Neural progenitor cell (in vitro differentiated cells): ENCODE measurements at regions not wholly inside any gene's neighbourhood (a gene's known extent, or its start where the extent isn't known, plus 50 kb on each side); places are given as distances from the start of the nearest gene placed in this dataset.
A peak's percentile ranks its signal among the peaks of the same experiment; 100 is the strongest.

Source experiments
- DNase-seq: peaks from one replicate; pipeline ENCODE4 v3.0.0-alpha.2; 2016; ENCODE audit warnings: low spot score
- H2AFZ ChIP-seq: fragments of 200-600 bp; sonication (generic); replicated peaks from 2 replicates; pipeline ENCODE4 v1.6.1; 2016; ENCODE audit warnings: antibody characterized with exemption
- H3F3A ChIP-seq: fragments of 200-600 bp; sonication (generic); 2 replicates; pipeline ENCODE4 v1.6.1; 2016; ENCODE audit warnings: antibody characterized with exemption, low read depth
- H3K27ac ChIP-seq: fragments of 200-600 bp; sonication (generic); 2 replicates; pipeline ENCODE4 v1.5.1; 2016; ENCODE audit warnings: mild to moderate bottlenecking
- H3K27me3 ChIP-seq: fragments of 200-600 bp; sonication (generic); 2 replicates; pipeline ENCODE4 v1.6.1; 2016; ENCODE audit warnings: mild to moderate bottlenecking, moderate library complexity
- H3K36me3 ChIP-seq: fragments of 200-600 bp; sonication (generic); 2 replicates; pipeline ENCODE4 v1.5.1; 2016
- H3K4me1 ChIP-seq: fragments of 200-600 bp; sonication (generic); 2 replicates; pipeline ENCODE4 v1.6.1; 2016; ENCODE audit warnings: mixed run types
- H3K4me2 ChIP-seq: fragments of 200-600 bp; sonication (generic); 2 replicates; pipeline ENCODE4 v1.6.1; 2016
- H3K4me3 ChIP-seq: fragments of 200-600 bp; sonication (generic); 2 replicates; pipeline ENCODE4 v1.5.1; 2016
- H3K79me2 ChIP-seq: fragments of 200-600 bp; sonication (generic); 2 replicates; pipeline ENCODE4 v1.6.1; 2016; ENCODE audit warnings: low read depth
- H3K9ac ChIP-seq: fragments of 200-600 bp; sonication (generic); 2 replicates; pipeline ENCODE4 v1.6.1; 2016
- H3K9me3 ChIP-seq: fragments of 200-600 bp; sonication (generic); 2 replicates; pipeline ENCODE4 v1.5.1; 2016; ENCODE audit warnings: low read depth
- H4K20me1 ChIP-seq: fragments of 200-600 bp; sonication (generic); 2 replicates; pipeline ENCODE4 v1.6.1; 2016; ENCODE audit warnings: low read depth
- H3K27ac Mint-ChIP-seq: 3 replicates; pipeline ENCODE4 v1.8.0; 2021; ENCODE audit warnings: mixed read lengths
- H3K27me3 Mint-ChIP-seq: 2 replicates; pipeline ENCODE4 v1.8.0; 2022; ENCODE audit warnings: low read depth, mild to moderate bottlenecking, inconsistent platforms, moderate library complexity, mixed read lengths; ENCODE audit not compliant: insufficient read depth
- H3K36me3 Mint-ChIP-seq: 3 replicates; pipeline ENCODE4 v1.8.0; 2021; ENCODE audit warnings: mixed read lengths
- H3K4me1 Mint-ChIP-seq: 3 replicates; pipeline ENCODE4 v1.8.0; 2021; ENCODE audit warnings: mixed read lengths
- H3K4me3 Mint-ChIP-seq: 3 replicates; pipeline ENCODE4 v1.8.0; 2021; ENCODE audit warnings: mild to moderate bottlenecking, moderate library complexity, mixed read lengths
- H3K9me3 Mint-ChIP-seq: 3 replicates; pipeline ENCODE4 v1.8.0; 2020; ENCODE audit warnings: mixed read lengths
- EZH2 ChIP-seq: fragments of 200-600 bp; sonication (generic); IDR thresholded peaks from 2 replicates; pipeline ENCODE4 v1.6.1; 2017; ENCODE audit warnings: antibody characterized with exemption, mild to moderate bottlenecking, moderate library complexity
- EZH2phosphoT487 ChIP-seq: fragments of 200-600 bp; sonication (generic); IDR thresholded peaks from 2 replicates; pipeline ENCODE4 v1.6.1; 2017; ENCODE audit warnings: antibody characterized with exemption
- TF ChIP-seq, protein P1 (sequence below): fragments of 200-600 bp; sonication (generic); IDR thresholded peaks from 2 replicates; pipeline ENCODE4 v1.5.1; 2017; ENCODE audit warnings: antibody characterized with exemption, mild to moderate bottlenecking

DNA sequence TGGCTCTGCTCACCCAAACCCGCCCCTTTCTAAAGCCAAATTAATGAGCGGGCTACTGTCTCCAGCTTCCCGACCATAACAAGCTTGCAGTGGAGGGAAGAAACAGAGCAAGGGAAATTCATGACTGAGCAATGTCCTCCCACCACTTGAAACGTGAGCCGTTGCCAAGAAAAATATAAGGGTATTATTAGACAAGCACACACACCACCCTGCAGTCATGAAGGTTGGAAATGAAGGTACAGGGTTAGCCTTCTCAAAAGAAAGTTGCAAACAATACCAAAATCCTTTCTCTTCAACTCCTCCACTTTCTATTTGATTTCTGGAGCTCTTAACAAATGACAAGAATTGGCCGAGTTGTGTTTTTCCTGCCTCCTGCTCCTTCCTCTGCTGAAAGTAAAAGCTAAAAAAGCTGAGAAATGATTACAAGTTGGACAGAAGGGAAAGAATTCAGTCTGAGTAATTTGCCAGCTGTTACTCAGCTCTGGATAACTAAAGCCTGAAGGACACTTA lies 151.1 kb upstream of the B3GAT2 start:
- TF ChIP-seq, protein P1, sequence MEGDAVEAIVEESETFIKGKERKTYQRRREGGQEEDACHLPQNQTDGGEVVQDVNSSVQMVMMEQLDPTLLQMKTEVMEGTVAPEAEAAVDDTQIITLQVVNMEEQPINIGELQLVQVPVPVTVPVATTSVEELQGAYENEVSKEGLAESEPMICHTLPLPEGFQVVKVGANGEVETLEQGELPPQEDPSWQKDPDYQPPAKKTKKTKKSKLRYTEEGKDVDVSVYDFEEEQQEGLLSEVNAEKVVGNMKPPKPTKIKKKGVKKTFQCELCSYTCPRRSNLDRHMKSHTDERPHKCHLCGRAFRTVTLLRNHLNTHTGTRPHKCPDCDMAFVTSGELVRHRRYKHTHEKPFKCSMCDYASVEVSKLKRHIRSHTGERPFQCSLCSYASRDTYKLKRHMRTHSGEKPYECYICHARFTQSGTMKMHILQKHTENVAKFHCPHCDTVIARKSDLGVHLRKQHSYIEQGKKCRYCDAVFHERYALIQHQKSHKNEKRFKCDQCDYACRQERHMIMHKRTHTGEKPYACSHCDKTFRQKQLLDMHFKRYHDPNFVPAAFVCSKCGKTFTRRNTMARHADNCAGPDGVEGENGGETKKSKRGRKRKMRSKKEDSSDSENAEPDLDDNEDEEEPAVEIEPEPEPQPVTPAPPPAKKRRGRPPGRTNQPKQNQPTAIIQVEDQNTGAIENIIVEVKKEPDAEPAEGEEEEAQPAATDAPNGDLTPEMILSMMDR = no peak
- TF ChIP-seq EZH2phosphoT487 (no peak), EZH2 (no peak)
- Histone ChIP-seq H4K20me1 (no peaks in the 10 kb centered on the region), H3K79me2 (no peaks in the 10 kb centered on the region), H3K4me3 (no peak overlapping the region), H3F3A (no peaks in the 10 kb centered on the region), H2AFZ (no peak overlapping the region), H3K27ac (no peak overlapping the region), H3K9me3 (no peaks in the 10 kb centered on the region), H3K9ac (no peak overlapping the region), H3K27me3 (no peaks in the 10 kb centered on the region), H3K4me1 (no peaks in the 10 kb centered on the region), H3K36me3 (no peaks in the 10 kb centered on the region), H3K4me2 (no peak overlapping the region)
- Mint-ChIP-seq H3K27me3 (peaks cover 2% of the 10 kb centered on the region), H3K4me1 (peaks cover 25% of the 10 kb centered on the region), H3K9me3 (peaks cover 3% of the 10 kb centered on the region), H3K36me3 (no peaks in the 10 kb centered on the region), H3K27ac (peak overlapping the region; percentile 37), H3K4me3 (no peak overlapping the region)
- DNase-seq = no peak

DNA sequence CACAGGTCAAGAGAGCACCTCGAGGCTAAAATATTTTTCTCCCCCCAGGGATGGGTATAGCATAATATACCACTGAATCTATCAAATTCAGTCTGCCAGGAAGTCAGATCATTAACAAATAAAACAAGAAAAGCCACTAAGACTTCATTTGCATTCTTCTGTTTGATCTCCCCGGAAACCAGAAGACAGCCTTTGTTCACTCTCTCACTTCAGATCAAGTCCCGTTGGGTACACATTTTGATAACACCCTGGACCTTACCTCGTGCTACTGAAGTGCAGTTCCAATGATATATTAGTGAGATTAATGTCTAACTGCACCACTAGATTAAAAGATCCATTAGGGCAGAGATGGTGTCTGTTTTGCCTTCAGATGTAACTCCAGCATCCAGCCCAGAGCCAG lies 157.7 kb upstream of the B3GAT2 start:
- no peak for DNase-seq
- Histone ChIP-seq H3K27ac (no peak overlapping the region), H3K4me2 (no peak overlapping the region), H4K20me1 (no peaks in the 10 kb centered on the region), H3K4me1 (no peaks in the 10 kb centered on the region), H2AFZ (peak overlapping the region; percentile 23), H3K4me3 (no peak overlapping the region), H3F3A (no peaks in the 10 kb centered on the region), H3K9ac (no peak overlapping the region), H3K79me2 (no peaks in the 10 kb centered on the region), H3K9me3 (no peaks in the 10 kb centered on the region), H3K36me3 (no peaks in the 10 kb centered on the region), H3K27me3 (no peaks in the 10 kb centered on the region)
- no peaks in the 10 kb centered on the region for H3K36me3 Mint-ChIP-seq
- peaks cover 5% of the 10 kb centered on the region for H3K4me1 Mint-ChIP-seq
- no peak overlapping the region for H3K27ac Mint-ChIP-seq
- H3K4me3 Mint-ChIP-seq = no peak overlapping the region
- H3K27me3 Mint-ChIP-seq = no peaks in the 10 kb centered on the region
- no peak for TF ChIP-seq EZH2
- TF ChIP-seq, protein P1 = no peak
- H3K9me3 Mint-ChIP-seq = peaks cover 2% of the 10 kb centered on the region

DNA sequence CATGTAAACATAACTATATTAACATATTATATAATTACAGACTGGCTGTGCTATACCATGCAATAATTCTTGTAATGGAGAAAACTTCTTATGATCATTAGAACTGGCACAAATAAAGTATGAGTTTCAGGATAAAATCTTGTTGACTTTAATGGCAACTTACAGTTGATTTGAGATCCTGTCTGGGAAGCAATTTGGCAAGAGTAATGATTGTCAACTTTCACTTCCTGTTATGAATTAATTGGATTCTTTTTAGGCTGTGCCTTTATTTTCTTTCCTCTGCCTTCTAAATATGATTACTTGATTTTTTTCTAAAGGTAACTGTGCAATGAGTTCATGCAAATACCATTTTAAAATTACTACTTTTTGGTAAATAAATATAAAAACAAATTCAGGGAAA lies 158.1 kb upstream of the B3GAT2 start:
- Histone ChIP-seq H3K9ac (no peak overlapping the region), H2AFZ (no peak overlapping the region), H3K79me2 (no peaks in the 10 kb centered on the region), H3K27ac (no peak overlapping the region), H3K9me3 (peaks cover 3% of the 10 kb centered on the region), H4K20me1 (no peaks in the 10 kb centered on the region), H3K4me1 (no peaks in the 10 kb centered on the region), H3K27me3 (no peaks in the 10 kb centered on the region), H3F3A (no peaks in the 10 kb centered on the region), H3K4me3 (no peak overlapping the region), H3K4me2 (no peak overlapping the region), H3K36me3 (no peaks in the 10 kb centered on the region)
- Mint-ChIP-seq H3K4me3 (no peak overlapping the region), H3K4me1 (peaks cover 5% of the 10 kb centered on the region), H3K27me3 (no peaks in the 10 kb centered on the region), H3K9me3 (peaks cover 6% of the 10 kb centered on the region), H3K36me3 (no peaks in the 10 kb centered on the region), H3K27ac (no peak overlapping the region)
- TF ChIP-seq, protein P1 = no peak
- no peak for TF ChIP-seq EZH2phosphoT487
- TF ChIP-seq EZH2 = no peak
- no peak for DNase-seq
